OCI-LY3 (cell line): ENCODE measurements at regions not wholly inside any gene's neighbourhood (a gene's known extent, or its start where the extent isn't known, plus 50 kb on each side); places are given as distances from the start of the nearest gene placed in this dataset.

Experiments used
- CTCF ChIP-seq: fragments of 200-600, 300-600 bp; sonication (generic); IDR thresholded peaks from 2 replicates; pipeline ENCODE4 v1.5.1; 2014; ENCODE audit warnings: antibody characterized with exemption, low read length, low read depth
- EZH2phosphoT487 ChIP-seq: fragments of 200-600 bp; shearing (Covaris generic); IDR thresholded peaks from 2 replicates; pipeline ENCODE4 v1.6.1; 2018; ENCODE audit warnings: antibody characterized with exemption, mixed run types, low read depth

- TF ChIP-seq CTCF = no peak
- TF ChIP-seq EZH2phosphoT487 = no peak
These were observed 306.3 kb upstream of the SP8 start for GRCh38 chr7:21092766-21093702.
